Peyer's patch (tissue), 4 donors: ENCODE measurements at regions not wholly inside any gene's neighbourhood (a gene's known extent, or its start where the extent isn't known, plus 50 kb on each side); places are given as distances from the start of the nearest gene placed in this dataset.

Experiments
- CTCF ChIP-seq, 6 experiments: fragments of 450-650 bp in 4 of 6; fragments of 200-600 bp in 2 of 6; sonication (generic) in 1 of 6; IDR thresholded peaks; one replicate each; pipeline ENCODE4 v1.5.1; 2017 to 2019; ENCODE audit warnings: antibody characterized with exemption in 6 of 6, mild to moderate bottlenecking in 3 of 6, moderate library complexity in 1 of 6
- POLR2A ChIP-seq, 2 donors: fragments of 450-650 bp; IDR thresholded peaks; one replicate each; pipeline ENCODE4 v1.5.1; 2017; ENCODE audit warnings: antibody characterized with exemption in 2 of 2, mild to moderate bottlenecking in 2 of 2, moderate library complexity in 2 of 2

GRCh38 chr5:125503946-125504345, 757.5 kb upstream of the ZNF608 start:
- no peak for TF ChIP-seq CTCF (IDR thresholded peaks at IDR 0.05)
- no peak for TF ChIP-seq POLR2A (IDR thresholded peaks at IDR 0.05)
